ENCODE measurements at regions not wholly inside any gene's neighbourhood (a gene's known extent, or its start where the extent isn't known, plus 50 kb on each side); places are given as distances from the start of the nearest gene placed in this dataset.
"Not testable (repeated sequence)": the region's sequence is repeated elsewhere in the genome, so short reads cannot be mapped to it uniquely, and the experiment has no call there.

DNA sequence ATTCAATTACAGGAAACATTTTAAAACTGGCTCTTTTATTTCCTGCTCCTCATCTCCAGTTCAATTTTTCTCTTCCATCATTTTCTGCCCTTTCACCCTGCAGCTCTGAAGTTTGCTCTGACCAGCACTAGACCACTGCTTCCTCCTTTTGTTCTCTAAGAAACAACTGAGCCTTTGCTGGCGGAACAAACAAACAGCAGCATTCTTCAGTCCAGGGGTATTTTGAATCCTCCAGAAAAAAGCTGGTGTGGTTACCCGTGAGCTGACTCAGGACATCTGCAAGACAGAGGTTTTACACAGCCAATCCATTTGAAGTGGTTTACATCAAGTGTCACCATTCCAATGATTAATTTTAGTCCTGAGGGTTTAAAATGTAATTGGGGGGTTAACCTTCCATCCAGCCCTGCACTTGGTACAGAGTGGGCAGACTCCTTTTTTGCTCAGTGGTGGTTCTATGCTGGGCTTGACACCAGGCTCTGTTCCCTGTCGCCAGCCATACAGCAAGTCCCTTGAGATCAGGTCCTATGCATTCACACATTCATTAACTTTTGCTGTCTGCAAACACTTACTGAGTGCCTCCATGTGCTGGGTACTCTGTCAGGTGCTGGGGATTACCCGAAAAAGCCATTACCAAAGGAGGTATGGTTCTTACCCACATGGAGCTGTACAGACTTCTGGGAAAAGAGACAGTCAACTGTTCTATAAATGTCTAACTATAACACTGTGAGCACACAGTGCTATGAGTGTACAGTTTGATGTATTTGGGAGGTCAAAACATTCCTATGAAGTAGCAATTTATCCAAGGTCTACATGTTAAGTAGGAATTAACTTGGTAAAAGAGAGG, 909.4 kb upstream of the GYPC start:
- H3K4me3 ChIP-seq (ENCODE audit: low read depth, low read length) = no peak overlapping the region
- no peak for DNase-seq (ENCODE audit: low read depth)
- TF ChIP-seq, protein P1, sequence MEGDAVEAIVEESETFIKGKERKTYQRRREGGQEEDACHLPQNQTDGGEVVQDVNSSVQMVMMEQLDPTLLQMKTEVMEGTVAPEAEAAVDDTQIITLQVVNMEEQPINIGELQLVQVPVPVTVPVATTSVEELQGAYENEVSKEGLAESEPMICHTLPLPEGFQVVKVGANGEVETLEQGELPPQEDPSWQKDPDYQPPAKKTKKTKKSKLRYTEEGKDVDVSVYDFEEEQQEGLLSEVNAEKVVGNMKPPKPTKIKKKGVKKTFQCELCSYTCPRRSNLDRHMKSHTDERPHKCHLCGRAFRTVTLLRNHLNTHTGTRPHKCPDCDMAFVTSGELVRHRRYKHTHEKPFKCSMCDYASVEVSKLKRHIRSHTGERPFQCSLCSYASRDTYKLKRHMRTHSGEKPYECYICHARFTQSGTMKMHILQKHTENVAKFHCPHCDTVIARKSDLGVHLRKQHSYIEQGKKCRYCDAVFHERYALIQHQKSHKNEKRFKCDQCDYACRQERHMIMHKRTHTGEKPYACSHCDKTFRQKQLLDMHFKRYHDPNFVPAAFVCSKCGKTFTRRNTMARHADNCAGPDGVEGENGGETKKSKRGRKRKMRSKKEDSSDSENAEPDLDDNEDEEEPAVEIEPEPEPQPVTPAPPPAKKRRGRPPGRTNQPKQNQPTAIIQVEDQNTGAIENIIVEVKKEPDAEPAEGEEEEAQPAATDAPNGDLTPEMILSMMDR (IDR thresholded peaks at IDR 0.05; ENCODE audit: insufficient read depth, low read length) = no peak

DNA sequence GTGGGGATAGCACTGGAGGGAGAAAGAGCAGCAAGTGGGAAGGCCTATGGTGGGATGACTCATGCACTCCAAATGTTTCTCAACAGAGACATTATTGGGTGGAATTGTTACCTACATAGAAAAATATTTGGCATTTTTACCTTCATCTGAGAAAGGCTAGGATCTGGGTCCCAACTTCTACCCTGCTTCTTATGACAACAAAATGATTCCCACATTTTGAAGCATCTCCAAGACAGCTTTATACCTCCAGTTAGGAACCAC, 908.9 kb upstream of the GYPC start:
- H3K4me3 ChIP-seq (ENCODE audit: low read depth, low read length) = no peak overlapping the region
- DNase-seq (ENCODE audit: low read depth) = no peak
- TF ChIP-seq, protein P1 (IDR thresholded peaks at IDR 0.05; ENCODE audit: insufficient read depth, low read length) = no peak

DNA sequence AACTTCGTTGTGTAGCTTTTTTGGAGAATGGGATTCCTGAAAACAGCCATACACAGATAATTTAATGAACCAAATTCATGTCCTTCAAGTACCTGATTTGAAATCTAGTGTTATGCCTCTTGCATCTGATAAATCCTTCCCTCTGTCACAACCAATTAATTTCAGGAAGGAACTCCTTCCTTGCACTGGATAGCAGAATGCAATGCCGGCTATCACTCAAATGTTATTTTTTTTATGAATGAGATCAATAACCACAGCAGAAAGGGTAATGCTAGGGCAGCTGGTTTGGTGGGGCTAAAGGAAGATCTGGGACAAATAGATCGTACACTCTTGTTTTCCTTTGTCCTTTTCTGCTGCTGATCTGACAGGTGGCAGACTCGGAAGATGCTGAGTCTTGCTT, 899.5 kb upstream of the GYPC start:
- no peak for DNase-seq (ENCODE audit: low read depth)
- TF ChIP-seq, protein P1 (IDR thresholded peaks at IDR 0.05; ENCODE audit: insufficient read depth, low read length) = no peak
- H3K4me3 ChIP-seq (ENCODE audit: low read depth, low read length) = no peak overlapping the region

DNA sequence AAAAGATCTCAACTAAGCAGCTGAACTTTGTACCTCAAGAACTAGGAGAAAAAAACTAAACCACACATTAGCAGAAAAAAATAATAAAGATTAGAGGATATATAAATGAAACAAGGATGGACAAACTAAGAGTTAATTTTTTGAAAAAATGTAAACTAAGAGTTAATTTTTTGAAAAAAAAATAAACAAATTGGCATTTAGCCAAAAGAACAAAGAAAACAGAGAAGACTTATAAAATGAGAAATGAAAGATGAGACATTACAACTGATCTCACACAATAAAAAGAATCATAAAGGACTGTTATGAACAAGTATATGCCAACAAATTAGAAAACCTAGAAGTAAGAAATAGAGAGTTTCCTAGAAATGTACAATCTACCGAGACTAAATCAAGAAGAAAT, 859.2 kb upstream of the GYPC start:
- TF ChIP-seq, protein P1 (IDR thresholded peaks at IDR 0.05; ENCODE audit: insufficient read depth, low read length) = no peak
- no peak overlapping the region for H3K4me3 ChIP-seq (ENCODE audit: low read depth, low read length)
- no peak for DNase-seq (ENCODE audit: low read depth)

DNA sequence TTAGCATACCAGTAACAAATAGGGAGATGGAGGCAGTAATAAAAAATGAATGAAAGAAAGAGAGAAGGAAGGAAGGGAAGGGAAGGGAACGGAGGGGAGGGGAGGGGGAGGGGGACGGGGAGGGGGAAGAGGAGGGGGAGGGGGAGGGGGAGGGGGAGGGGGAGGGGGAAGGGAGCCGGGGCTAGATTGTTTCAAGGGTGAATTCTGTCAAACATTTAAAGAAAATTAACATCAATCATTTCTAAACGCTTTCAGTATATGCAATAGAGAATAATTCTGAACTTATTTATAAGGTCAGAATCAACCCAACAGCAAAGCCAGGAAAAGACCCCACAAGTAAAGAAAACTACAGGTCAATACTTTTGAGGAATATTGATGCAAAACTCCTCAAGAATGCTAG, 858.8 kb upstream of the GYPC start:
- H3K4me3 ChIP-seq (ENCODE audit: low read depth, low read length) = no peak overlapping the region
- TF ChIP-seq, protein P1 (IDR thresholded peaks at IDR 0.05; ENCODE audit: insufficient read depth, low read length) = no peak
- no peak for DNase-seq (ENCODE audit: low read depth)

DNA sequence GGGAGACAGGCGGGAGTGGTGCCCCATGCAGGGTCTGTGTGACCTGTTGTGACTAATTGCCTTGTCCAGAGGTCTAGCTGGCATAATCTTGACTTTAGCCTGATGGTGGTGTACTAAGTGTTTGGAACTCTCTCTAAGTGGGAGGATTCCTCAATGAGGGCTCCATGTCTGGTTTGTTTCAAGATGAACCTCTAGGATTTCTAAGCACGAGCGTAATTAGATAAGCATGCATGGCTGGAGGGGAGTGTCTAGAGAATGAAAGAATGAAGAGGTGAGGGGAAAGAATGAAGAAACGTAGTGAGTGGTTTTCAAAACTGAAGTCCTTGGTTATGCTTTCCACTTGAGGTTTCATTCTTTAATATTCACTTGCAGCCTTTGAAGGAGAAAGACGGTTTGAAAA, 833.2 kb upstream of the GYPC start:
- DNase-seq (ENCODE audit: low read depth) = no peak
- TF ChIP-seq, protein P1 (IDR thresholded peaks at IDR 0.05; ENCODE audit: insufficient read depth, low read length) = no peak
- H3K4me3 ChIP-seq (ENCODE audit: low read depth, low read length) = no peak overlapping the region

DNA sequence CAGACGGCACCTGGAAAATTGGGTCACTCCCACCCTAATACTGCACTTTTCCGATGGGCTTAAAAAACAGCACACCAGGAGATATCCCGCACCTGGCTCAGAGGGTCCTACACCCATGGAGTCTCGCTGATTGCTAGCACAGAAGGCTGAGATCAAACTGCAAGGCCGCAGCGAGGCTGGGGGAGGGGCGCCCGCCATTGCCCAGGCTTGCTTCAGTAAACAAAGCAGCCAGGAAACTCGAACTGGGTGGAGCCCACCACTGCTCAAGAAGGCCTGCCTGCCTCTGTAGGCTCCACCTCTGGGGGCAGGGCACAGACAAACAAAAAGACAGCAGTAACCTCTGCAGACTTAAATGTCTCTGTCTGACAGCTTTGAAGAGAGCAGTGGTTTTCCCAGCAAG, 830.2 kb upstream of the GYPC start:
- DNase-seq (ENCODE audit: low read depth); H3K4me3 ChIP-seq (ENCODE audit: low read depth, low read length): not testable (repeated sequence)

All from fibroblast of the aortic adventitia (primary cell).